ENCODE measurements at regions not wholly inside any gene's neighbourhood (a gene's known extent, or its start where the extent isn't known, plus 50 kb on each side); places are given as distances from the start of the nearest gene placed in this dataset.
A peak's percentile ranks its signal among the peaks of the same experiment; 100 is the strongest.

GRCh38 chr4:167622481-167623240, 388.4 kb upstream of the SPOCK3 start:
- DNase-seq (ENCODE audit: low spot score) = peak; percentile 10
- 24% methylated on average over 10 of the region's 10 CpGs for WGBS (ENCODE audit: low lambda C conversion rate)
- ChIA-PET POLR2A (no interaction called here), CTCF (ENCODE audit: low intra/inter-chr PET ratio, low total read pairs) (interaction anchor here (1.3 kb wide), 1 partner anchor 1457 kb away, joined by 3 read pairs; no protein-coding TSS in a partner anchor)
- H2AFZ ChIP-seq (ENCODE audit: low read length) = no peak overlapping the region
- in situ Hi-C loops (cut with HindIII; ENCODE audit: extremely low pct_ligation_motif_present, low pct_unique_long_range_greater_than_20kb) (no loop called here), intact Hi-C loops (cut with micrococcal nuclease; ENCODE audit: unreplicated experiment) (loop anchor here (1.0 kb wide), 2 partner anchors 455 to 601 kb away; no protein-coding TSS in a partner anchor)
- peak; percentile 92 for ATAC-seq
- no TSS peak for BruUV-seq (replicated peaks)
- peak overlapping the region; percentile 30; the same call in 1 of the 2 replicates for H3K4me2 ChIP-seq (ENCODE audit: low read depth, low read length)
- no peaks in the 10 kb centered on the region for H3K36me3 ChIP-seq (replicated peaks in 1 of 2; ENCODE audit: control insufficient read depth in 1 of 2, insufficient read depth in 2 of 2, low read length in 2 of 2)
- TF ChIP-seq HMGA1 (CRISPR knock-in tag; conservative IDR thresholded peaks at IDR 0.05) (no peak), ZNF552 (CRISPR knock-in tag; IDR thresholded peaks at IDR 0.05; ENCODE audit: borderline replicate concordance) (no peak), HDAC6 (IDR thresholded peaks at IDR 0.05; ENCODE audit: low read depth, low read length) (no peak), CEBPB (IDR thresholded peaks at IDR 0.05; ENCODE audit: borderline replicate concordance, low read depth, low read length) (no peak), STAG1 (CRISPR knock-in tag; IDR thresholded peaks at IDR 0.05) (peak; percentile 36; the same call in 1 of the 2 replicates), CTCF (CRISPR knock-in tag; IDR thresholded peaks at IDR 0.05) (peak; percentile 64), SMC3 (IDR thresholded peaks at IDR 0.05; ENCODE audit: low read length) (peak; percentile 42; the same call in 1 of the 2 replicates), THYN1 (CRISPR knock-in tag; IDR thresholded peaks at IDR 0.05; ENCODE audit: borderline replicate concordance, low read depth) (no peak), SIN3B (IDR thresholded peaks at IDR 0.05; ENCODE audit: low read length) (no peak)
- no peak overlapping the region for H3K27ac ChIP-seq (ENCODE audit: extremely low read length, insufficient read depth, low read length)
- H3K27me3 ChIP-seq (ENCODE audit: control insufficient read depth in 1 of 2, insufficient read depth in 2 of 2, low read length in 2 of 2) = no peaks in the 10 kb centered on the region
- H3K9ac ChIP-seq (ENCODE audit: insufficient read depth, low read depth, low read length) = no peak overlapping the region
- no peak overlapping the region for H3K4me3 ChIP-seq (replicated peaks in 1 of 3; ENCODE audit: insufficient read depth in 1 of 3, low read depth in 2 of 3, low read length in 3 of 3)
- H3K4me1 ChIP-seq (ENCODE audit: insufficient read depth, low read length) = peaks cover 6% of the 10 kb centered on the region; the same call in 1 of the 2 replicates
- no peaks in the 10 kb centered on the region for H4K20me1 ChIP-seq (ENCODE audit: insufficient read depth, low read length)
- FAIRE-seq = peak; percentile 50
- H3K9me3 ChIP-seq (ENCODE audit: low read length) = peaks cover 22% of the 10 kb centered on the region
- no peaks in the 10 kb centered on the region for H3K79me2 ChIP-seq (ENCODE audit: insufficient read depth, low read length)

Measured in HepG2 (cell line).